SK-N-MC (cell line): ENCODE measurements at regions not wholly inside any gene's neighbourhood (a gene's known extent, or its start where the extent isn't known, plus 50 kb on each side); places are given as distances from the start of the nearest gene placed in this dataset.

Experiments used
- EZH2 ChIP-seq: fragments of 200-600 bp; sonication (generic); IDR thresholded peaks from one replicate; pipeline ENCODE4 v1.6.1; 2017; ENCODE audit warnings: antibody characterized with exemption
- POLR2AphosphoS5 ChIP-seq: IDR thresholded peaks from 2 replicates; pipeline ENCODE4 v1.6.1; 2012; ENCODE audit warnings: mild to moderate bottlenecking, low read depth, low read length, borderline replicate concordance

DNA sequence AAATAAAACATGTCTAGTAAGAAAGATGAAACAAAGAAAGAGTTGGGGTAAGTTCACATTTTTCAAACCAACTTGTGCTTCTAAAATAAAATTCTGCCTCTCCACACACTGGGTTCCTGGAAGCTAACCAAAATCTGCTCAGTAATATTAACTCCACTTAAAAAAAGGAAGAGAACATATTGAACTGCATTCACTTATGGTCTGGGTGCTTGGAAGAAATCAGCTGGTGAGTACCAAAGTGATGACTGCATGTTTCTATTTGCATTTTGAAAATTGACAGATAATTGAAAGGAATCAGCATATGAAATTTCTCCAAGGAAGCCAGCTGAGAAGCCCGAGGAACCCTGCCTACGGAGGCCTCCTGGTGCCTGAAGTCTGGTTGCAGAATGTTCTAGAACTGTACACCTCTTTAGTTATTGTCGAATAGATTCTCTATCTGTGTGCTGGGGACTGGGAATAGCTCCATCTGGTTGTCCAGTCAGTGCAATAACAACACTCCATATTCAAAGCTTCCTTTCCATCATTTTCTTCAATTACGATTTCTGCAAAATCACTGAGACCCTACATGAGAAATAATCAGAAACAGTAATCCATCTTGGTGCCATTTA, 836.1 kb downstream of the VRK1 start:
- TF ChIP-seq EZH2 (no peak), POLR2AphosphoS5 (no peak)
